Effector memory CD8-positive, alpha-beta T cell (primary cell): ENCODE measurements at regions not wholly inside any gene's neighbourhood (a gene's known extent, or its start where the extent isn't known, plus 50 kb on each side); places are given as distances from the start of the nearest gene placed in this dataset.

Source experiments
- ATAC-seq: fragments of 150-1000 bp; cut with Tn5 transposase; replicated peaks from 2 replicates; pipeline ENCODE4 v1.10.0; 2021; ENCODE audit warnings: mild to moderate bottlenecking, moderate library complexity
- DNase-seq, 3 experiments: peaks; one replicate each; pipeline ENCODE4 v3.0.0; 2021
- H3K27ac Mint-ChIP-seq, 2 donors: one replicate each; pipeline ENCODE4 v1.8.0; 2022; ENCODE audit warnings: mild to moderate bottlenecking in 2 of 2, mixed read lengths in 2 of 2, moderate library complexity in 2 of 2
- H3K27me3 Mint-ChIP-seq, 2 donors: one replicate each; pipeline ENCODE4 v1.8.0; 2022; ENCODE audit warnings: mixed read lengths in 2 of 2
- H3K36me3 Mint-ChIP-seq: one replicate; pipeline ENCODE4 v1.8.0; 2022; ENCODE audit warnings: mild to moderate bottlenecking, moderate library complexity, mixed read lengths; ENCODE audit not compliant: insufficient read depth
- H3K4me1 Mint-ChIP-seq, 2 donors: one replicate each; pipeline ENCODE4 v1.8.0; 2022; ENCODE audit warnings: low read depth in 2 of 2, mixed read lengths in 2 of 2
- H3K4me3 Mint-ChIP-seq, 2 donors: one replicate each; pipeline ENCODE4 v1.8.0; 2022; ENCODE audit warnings: mild to moderate bottlenecking in 2 of 2, mixed read lengths in 2 of 2, moderate library complexity in 2 of 2
- H3K9me3 Mint-ChIP-seq, 2 donors: one replicate each; pipeline ENCODE4 v1.8.0; 2022; ENCODE audit warnings: mixed read lengths in 2 of 2

DNA sequence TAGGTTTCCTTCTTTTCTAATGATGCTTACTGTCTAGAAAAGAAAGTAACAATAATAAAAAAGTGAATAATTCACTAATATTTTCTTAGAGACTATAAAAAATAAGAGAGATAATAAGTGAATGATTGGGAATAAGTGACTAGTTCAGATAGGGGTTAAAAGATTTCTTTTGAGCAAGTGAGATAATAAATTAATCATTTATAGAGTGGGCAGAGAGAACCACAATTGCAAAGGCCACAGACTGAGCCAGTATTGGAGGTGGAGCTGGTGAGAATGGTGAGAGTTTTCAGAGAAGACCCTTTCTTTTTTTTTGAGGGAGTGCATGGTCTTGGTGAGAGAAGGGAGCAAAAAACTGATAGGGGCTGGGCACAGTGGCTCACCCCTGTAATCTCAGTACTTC lies 159.1 kb upstream of the SALL1 start:
- Mint-ChIP-seq H3K27me3 (no peaks in the 10 kb centered on the region), H3K9me3 (peaks cover 7 to 27% of the 10 kb centered on the region in 2 donors), H3K27ac (no peak overlapping the region), H3K4me1 (no peaks in the 10 kb centered on the region), H3K36me3 (no peaks in the 10 kb centered on the region), H3K4me3 (no peak overlapping the region)
- ATAC-seq (no peak), DNase-seq (no peak)

GRCh38 chr16:51306886-51307595 lies 156.0 kb upstream of the SALL1 start:
- DNase-seq: no peak
- Mint-ChIP-seq H3K4me3 (no peak overlapping the region), H3K36me3 (no peaks in the 10 kb centered on the region), H3K27ac (no peak overlapping the region), H3K4me1 (no peaks in the 10 kb centered on the region), H3K27me3 (no peaks in the 10 kb centered on the region), H3K9me3 (peaks cover 4 to 19% of the 10 kb centered on the region in 2 donors)
- no peak for ATAC-seq

- Mint-ChIP-seq H3K4me3 (no peak overlapping the region), H3K36me3 (no peaks in the 10 kb centered on the region), H3K27me3 (no peaks in the 10 kb centered on the region), H3K27ac (no peak overlapping the region), H3K4me1 (no peaks in the 10 kb centered on the region), H3K9me3 (peaks cover 4 to 19% of the 10 kb centered on the region in 2 donors)
- ATAC-seq: no peak
- DNase-seq: no peak
These were observed 155.0 kb upstream of the SALL1 start for GRCh38 chr16:51306116-51306515.

DNA sequence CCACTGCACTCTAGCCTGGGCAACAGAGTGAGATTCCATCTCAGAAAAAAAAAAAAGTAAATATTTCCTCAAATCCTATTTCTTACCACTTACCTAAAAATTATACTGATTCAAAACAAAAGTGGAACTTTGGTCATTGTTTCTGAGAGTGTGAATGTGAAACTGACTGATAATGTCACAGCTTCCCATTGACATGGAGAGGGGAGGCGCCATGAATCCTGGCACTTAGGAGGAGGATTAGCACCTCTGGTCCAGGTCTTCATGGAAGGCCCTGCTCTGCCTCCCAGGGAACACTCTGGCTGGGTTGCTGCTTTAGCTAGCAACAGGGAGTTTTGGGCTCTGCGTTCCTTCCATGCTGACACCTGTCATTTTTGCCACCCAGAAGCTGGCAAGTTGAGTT lies 154.3 kb upstream of the SALL1 start:
- Mint-ChIP-seq H3K4me3 (no peak overlapping the region), H3K4me1 (no peaks in the 10 kb centered on the region), H3K27me3 (no peaks in the 10 kb centered on the region), H3K36me3 (no peaks in the 10 kb centered on the region), H3K27ac (no peak overlapping the region), H3K9me3 (peaks cover 4 to 19% of the 10 kb centered on the region in 2 donors)
- ATAC-seq (no peak), DNase-seq (no peak)

GRCh38 chr16:51302042-51302441 lies 151.0 kb upstream of the SALL1 start:
- Mint-ChIP-seq H3K27ac (no peak overlapping the region), H3K36me3 (no peaks in the 10 kb centered on the region), H3K4me3 (no peak overlapping the region), H3K27me3 (no peaks in the 10 kb centered on the region), H3K9me3 (peaks cover 2 to 14% of the 10 kb centered on the region in 2 donors), H3K4me1 (no peaks in the 10 kb centered on the region)
- no peak for DNase-seq
- ATAC-seq: no peak

DNA sequence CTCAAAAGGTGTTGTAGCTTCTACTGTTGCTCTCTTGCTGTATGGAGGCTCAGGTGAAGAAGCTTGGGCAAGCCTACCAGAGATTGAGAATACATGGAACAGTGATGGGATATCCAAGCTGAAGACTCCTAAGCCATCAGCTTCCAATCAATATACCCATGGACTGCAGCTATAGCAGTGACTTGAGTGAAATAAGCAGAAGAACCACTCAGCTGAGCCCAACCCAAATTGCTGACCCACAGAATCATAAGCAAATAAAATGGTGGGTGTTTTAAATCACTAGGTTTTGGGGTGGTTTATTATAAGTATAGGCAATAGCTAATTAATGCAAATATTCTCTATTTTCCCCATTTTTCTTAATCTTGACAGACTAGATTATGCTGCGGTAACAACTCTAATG lies 147.7 kb upstream of the SALL1 start:
- Mint-ChIP-seq H3K4me3 (no peak overlapping the region), H3K36me3 (no peaks in the 10 kb centered on the region), H3K4me1 (no peaks in the 10 kb centered on the region), H3K27ac (no peak overlapping the region), H3K9me3 (no peaks in the 10 kb centered on the region), H3K27me3 (no peaks in the 10 kb centered on the region)
- ATAC-seq (no peak), DNase-seq (no peak)

DNA sequence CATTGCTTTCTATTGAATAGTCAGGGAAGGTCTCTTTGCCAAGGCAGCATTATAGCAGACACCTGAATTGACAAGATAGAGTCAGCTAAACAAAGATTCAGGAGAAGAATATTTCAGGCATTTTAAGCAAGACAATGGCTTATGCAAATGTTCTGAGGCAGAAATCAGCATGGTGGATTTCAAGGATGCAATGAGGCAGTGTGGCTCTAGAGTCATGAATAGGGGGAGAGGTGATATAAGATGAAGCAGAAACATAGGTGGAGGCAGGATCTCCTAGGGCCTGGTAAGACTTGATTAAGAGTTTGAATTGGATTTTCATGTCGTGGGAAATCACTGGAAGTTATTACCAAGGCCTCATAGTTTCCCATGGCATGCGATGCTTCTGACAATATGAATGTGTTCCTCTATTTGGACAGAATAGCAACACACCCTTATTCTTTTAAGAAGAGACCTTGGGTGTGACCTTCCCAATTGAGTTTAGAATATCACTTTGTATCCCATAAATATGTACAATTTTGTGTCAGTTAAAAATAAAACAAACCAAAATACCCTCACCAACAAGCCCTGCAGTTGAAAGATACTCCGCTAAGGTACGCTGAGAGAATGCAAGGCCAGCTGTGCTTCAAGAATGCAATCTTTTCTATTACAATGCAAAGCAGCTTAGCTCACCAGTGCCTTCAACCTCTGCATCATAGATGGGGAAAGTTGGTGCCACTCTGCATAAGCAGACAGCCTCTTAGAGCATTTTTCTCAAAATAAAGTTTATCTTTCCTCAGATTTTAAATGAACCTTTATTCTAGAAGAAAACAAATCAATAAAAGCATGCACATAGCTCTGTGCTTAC lies 139.6 kb upstream of the SALL1 start:
- no peak for DNase-seq
- Mint-ChIP-seq H3K27ac (no peak overlapping the region), H3K4me3 (no peak overlapping the region), H3K27me3 (no peaks in the 10 kb centered on the region), H3K36me3 (no peaks in the 10 kb centered on the region), H3K4me1 (no peaks in the 10 kb centered on the region), H3K9me3 (no peaks in the 10 kb centered on the region)
- ATAC-seq: no peak

GRCh38 chr16:51289336-51289735 lies 138.3 kb upstream of the SALL1 start:
- Mint-ChIP-seq H3K4me1 (no peaks in the 10 kb centered on the region), H3K27me3 (no peaks in the 10 kb centered on the region), H3K4me3 (no peak overlapping the region), H3K9me3 (no peaks in the 10 kb centered on the region), H3K27ac (no peak overlapping the region), H3K36me3 (no peaks in the 10 kb centered on the region)
- ATAC-seq (no peak), DNase-seq (no peak)

- no peaks in the 10 kb centered on the region for H3K27me3 Mint-ChIP-seq
- H3K4me3 Mint-ChIP-seq: no peak overlapping the region
- no peaks in the 10 kb centered on the region for H3K36me3 Mint-ChIP-seq
- no peaks in the 10 kb centered on the region for H3K4me1 Mint-ChIP-seq
- DNase-seq (no peak), ATAC-seq (no peak)
- H3K27ac Mint-ChIP-seq: no peak overlapping the region
- peaks cover 0 to 3% of the 10 kb centered on the region in 2 donors for H3K9me3 Mint-ChIP-seq
These were observed 136.2 kb upstream of the SALL1 start for GRCh38 chr16:51287121-51287755.

DNA sequence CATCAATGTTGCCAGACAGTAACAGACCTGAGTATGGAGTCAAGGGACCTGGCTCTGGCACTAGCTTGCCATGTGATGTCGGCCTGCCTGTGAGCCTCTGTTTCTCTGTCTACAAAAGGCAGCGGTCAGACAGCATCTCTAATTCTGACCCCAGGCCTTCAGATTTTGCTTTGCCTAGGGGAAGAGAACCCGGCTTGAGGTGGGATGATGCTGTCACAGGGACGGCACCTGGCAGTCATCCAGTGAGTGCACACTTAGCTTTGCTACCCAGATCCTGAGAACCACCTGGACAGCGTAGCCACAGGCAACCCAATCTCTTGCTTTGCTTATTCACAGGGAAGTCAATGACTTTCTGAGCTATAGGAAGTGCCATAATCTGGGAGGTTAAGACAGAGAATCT lies 135.2 kb upstream of the SALL1 start:
- DNase-seq (no peak), ATAC-seq (no peak)
- Mint-ChIP-seq H3K27ac (no peak overlapping the region), H3K4me3 (no peak overlapping the region), H3K9me3 (peaks cover 0 to 3% of the 10 kb centered on the region in 2 donors), H3K4me1 (no peaks in the 10 kb centered on the region), H3K27me3 (no peaks in the 10 kb centered on the region), H3K36me3 (no peaks in the 10 kb centered on the region)

- ATAC-seq (no peak), DNase-seq (no peak)
- Mint-ChIP-seq H3K9me3 (peaks cover 3 to 8% of the 10 kb centered on the region in 2 donors), H3K27me3 (no peaks in the 10 kb centered on the region), H3K27ac (no peak overlapping the region), H3K4me3 (no peak overlapping the region), H3K36me3 (no peaks in the 10 kb centered on the region), H3K4me1 (no peaks in the 10 kb centered on the region)
These were observed 125.3 kb upstream of the SALL1 start for GRCh38 chr16:51276336-51276735.

GRCh38 chr16:51272420-51272819 lies 121.3 kb upstream of the SALL1 start:
- no peaks in the 10 kb centered on the region for H3K4me1 Mint-ChIP-seq
- no peak overlapping the region for H3K4me3 Mint-ChIP-seq
- H3K36me3 Mint-ChIP-seq: no peaks in the 10 kb centered on the region
- ATAC-seq (no peak), DNase-seq (no peak)
- no peaks in the 10 kb centered on the region for H3K27me3 Mint-ChIP-seq
- H3K9me3 Mint-ChIP-seq: peaks cover 10 to 34% of the 10 kb centered on the region in 2 donors
- H3K27ac Mint-ChIP-seq: no peak overlapping the region

DNA sequence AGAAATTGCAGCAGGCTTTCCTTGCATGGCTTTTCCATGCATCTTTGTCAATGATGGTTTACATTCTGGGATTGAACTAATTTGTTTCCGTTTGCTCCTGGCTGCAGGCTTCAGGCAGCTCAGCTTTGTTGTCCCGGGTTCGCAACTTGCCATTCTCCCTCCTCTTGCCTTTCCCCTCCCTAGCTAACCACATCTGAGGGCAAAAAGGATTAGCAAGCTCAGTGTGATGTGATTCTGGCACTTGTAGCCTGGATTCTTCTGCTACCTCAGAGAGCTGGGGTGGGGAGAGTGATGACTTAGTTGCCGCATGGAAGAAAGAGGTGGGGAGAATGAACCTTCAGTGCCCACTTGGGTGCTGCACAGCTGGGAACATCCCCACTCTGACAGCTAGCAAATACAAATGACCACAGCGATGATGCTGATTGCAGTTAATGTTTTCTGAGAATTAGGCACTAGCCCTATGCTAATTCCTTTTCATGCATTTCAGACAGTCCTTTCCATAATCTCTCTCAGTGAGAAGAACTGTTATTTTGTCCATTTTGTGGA lies 120.2 kb upstream of the SALL1 start:
- Mint-ChIP-seq H3K9me3 (peaks cover 10 to 38% of the 10 kb centered on the region in 2 donors), H3K36me3 (no peaks in the 10 kb centered on the region), H3K27ac (no peak overlapping the region), H3K27me3 (no peaks in the 10 kb centered on the region), H3K4me3 (no peak overlapping the region), H3K4me1 (no peaks in the 10 kb centered on the region)
- no peak for DNase-seq
- no peak for ATAC-seq
